Muscle layer of colon (tissue), 2 donors: ENCODE measurements at regions not wholly inside any gene's neighbourhood (a gene's known extent, or its start where the extent isn't known, plus 50 kb on each side); places are given as distances from the start of the nearest gene placed in this dataset.

Experiments
- H3K27ac ChIP-seq: one replicate; pipeline ENCODE4 v1.7.0; 2013; ENCODE audit warnings: low read depth, mild to moderate bottlenecking, low read length, moderate library complexity
- H3K27me3 ChIP-seq, 2 donors: one replicate each; pipeline ENCODE4 v1.7.0; 2013; ENCODE audit warnings: low read length in 2 of 2, mild to moderate bottlenecking in 2 of 2; ENCODE audit not compliant: insufficient read depth in 2 of 2, control insufficient read depth in 1 of 2
- H3K36me3 ChIP-seq: one replicate; pipeline ENCODE4 v1.7.0; 2013; ENCODE audit warnings: mild to moderate bottlenecking, low read length; ENCODE audit not compliant: insufficient read depth
- H3K4me1 ChIP-seq: one replicate; pipeline ENCODE4 v1.7.0; 2013; ENCODE audit warnings: mild to moderate bottlenecking, low read length; ENCODE audit not compliant: insufficient read depth
- H3K4me3 ChIP-seq, 2 donors: one replicate each; pipeline ENCODE4 v1.7.0; 2013; ENCODE audit warnings: low read length in 2 of 2, low read depth in 1 of 2, mild to moderate bottlenecking in 1 of 2, moderate library complexity in 1 of 2
- H3K9ac ChIP-seq: one replicate; pipeline ENCODE4 v1.7.0; 2013; ENCODE audit warnings: low read length
- H3K9me3 ChIP-seq: one replicate; pipeline ENCODE4 v1.7.0; 2013; ENCODE audit warnings: mild to moderate bottlenecking, low read length
- donor health status: abdominal sarcoma.
- donor health status: Adenocarcinoma of cecum.

GRCh38 chr5:165914456-165914855 is 2377.0 kb upstream of the WWC1 start:
- H3K9me3 ChIP-seq = no peaks in the 10 kb centered on the region
- H3K4me1 ChIP-seq = no peaks in the 10 kb centered on the region
- no peak overlapping the region for H3K4me3 ChIP-seq
- no peaks in the 10 kb centered on the region for H3K36me3 ChIP-seq
- no peaks in the 10 kb centered on the region for H3K27me3 ChIP-seq
- H3K9ac ChIP-seq = no peak overlapping the region
- H3K27ac ChIP-seq = no peak overlapping the region

- no peak overlapping the region for H3K27ac ChIP-seq
- no peaks in the 10 kb centered on the region for H3K27me3 ChIP-seq
- H3K9ac ChIP-seq = no peak overlapping the region
- H3K36me3 ChIP-seq = no peaks in the 10 kb centered on the region
- no peak overlapping the region for H3K4me3 ChIP-seq
- no peaks in the 10 kb centered on the region for H3K4me1 ChIP-seq
- H3K9me3 ChIP-seq = no peaks in the 10 kb centered on the region
These were observed 2372.2 kb upstream of the WWC1 start for GRCh38 chr5:165919196-165919595.

- H3K9ac ChIP-seq = no peak overlapping the region
- H3K27ac ChIP-seq = no peak overlapping the region
- H3K4me3 ChIP-seq = no peak overlapping the region
- no peaks in the 10 kb centered on the region for H3K9me3 ChIP-seq
- no peaks in the 10 kb centered on the region for H3K36me3 ChIP-seq
- H3K4me1 ChIP-seq = no peaks in the 10 kb centered on the region
- no peaks in the 10 kb centered on the region for H3K27me3 ChIP-seq
These were observed 2370.8 kb upstream of the WWC1 start for GRCh38 chr5:165920655-165921054.

- Histone ChIP-seq H3K36me3 (no peaks in the 10 kb centered on the region), H3K27me3 (no peaks in the 10 kb centered on the region), H3K27ac (no peak overlapping the region), H3K4me3 (no peak overlapping the region), H3K9me3 (no peaks in the 10 kb centered on the region), H3K9ac (no peak overlapping the region), H3K4me1 (no peaks in the 10 kb centered on the region)
These were observed 2362.5 kb upstream of the WWC1 start for GRCh38 chr5:165928971-165929370.

GRCh38 chr5:165940541-165940940 is 2350.9 kb upstream of the WWC1 start:
- Histone ChIP-seq H3K9me3 (no peaks in the 10 kb centered on the region), H3K27me3 (no peaks in the 10 kb centered on the region), H3K9ac (no peak overlapping the region), H3K4me1 (no peaks in the 10 kb centered on the region), H3K27ac (no peak overlapping the region), H3K36me3 (no peaks in the 10 kb centered on the region), H3K4me3 (no peak overlapping the region)

GRCh38 chr5:165956854-165957253 is 2334.6 kb upstream of the WWC1 start:
- Histone ChIP-seq H3K9ac (no peak overlapping the region), H3K27ac (no peak overlapping the region), H3K4me3 (no peak overlapping the region), H3K27me3 (no peaks in the 10 kb centered on the region), H3K4me1 (no peaks in the 10 kb centered on the region), H3K36me3 (no peaks in the 10 kb centered on the region), H3K9me3 (no peaks in the 10 kb centered on the region)

- no peak overlapping the region for H3K9ac ChIP-seq
- no peaks in the 10 kb centered on the region for H3K9me3 ChIP-seq
- no peaks in the 10 kb centered on the region for H3K36me3 ChIP-seq
- H3K4me3 ChIP-seq = no peak overlapping the region
- no peaks in the 10 kb centered on the region for H3K4me1 ChIP-seq
- no peak overlapping the region for H3K27ac ChIP-seq
- H3K27me3 ChIP-seq = no peaks in the 10 kb centered on the region
These were observed 2309.8 kb upstream of the WWC1 start for GRCh38 chr5:165981671-165982070.

GRCh38 chr5:165996201-165996875 is 2295.1 kb upstream of the WWC1 start:
- H3K4me3 ChIP-seq = no peak overlapping the region

GRCh38 chr5:165999693-166000320 is 2291.6 kb upstream of the WWC1 start:
- no peak overlapping the region for H3K27ac ChIP-seq
- no peaks in the 10 kb centered on the region for H3K9me3 ChIP-seq
- H3K36me3 ChIP-seq = no peaks in the 10 kb centered on the region
- no peaks in the 10 kb centered on the region for H3K27me3 ChIP-seq
- H3K9ac ChIP-seq = no peak overlapping the region
- H3K4me1 ChIP-seq = peaks cover 8% of the 10 kb centered on the region
- H3K4me3 ChIP-seq = no peak overlapping the region

More at GRCh38 chr5:165996201-165996875, 2295.1 kb upstream of the WWC1 start:
- Histone ChIP-seq H3K4me1 (no peaks in the 10 kb centered on the region), H3K27ac (no peak overlapping the region), H3K9me3 (no peaks in the 10 kb centered on the region), H3K27me3 (no peaks in the 10 kb centered on the region), H3K36me3 (no peaks in the 10 kb centered on the region), H3K9ac (no peak overlapping the region)

GRCh38 chr5:166004006-166004405 is 2287.4 kb upstream of the WWC1 start:
- H3K36me3 ChIP-seq = no peaks in the 10 kb centered on the region
- no peak overlapping the region for H3K4me3 ChIP-seq
- H3K4me1 ChIP-seq = peaks cover 8% of the 10 kb centered on the region
- H3K27ac ChIP-seq = no peak overlapping the region
- no peaks in the 10 kb centered on the region for H3K27me3 ChIP-seq
- H3K9me3 ChIP-seq = no peaks in the 10 kb centered on the region
- no peak overlapping the region for H3K9ac ChIP-seq

GRCh38 chr5:166013415-166013814 is 2278.0 kb upstream of the WWC1 start:
- Histone ChIP-seq H3K27me3 (no peaks in the 10 kb centered on the region), H3K9me3 (no peaks in the 10 kb centered on the region), H3K4me3 (no peak overlapping the region), H3K4me1 (no peaks in the 10 kb centered on the region), H3K9ac (no peak overlapping the region), H3K27ac (no peak overlapping the region), H3K36me3 (no peaks in the 10 kb centered on the region)

GRCh38 chr5:166014256-166014655 is 2277.2 kb upstream of the WWC1 start:
- H3K36me3 ChIP-seq = no peaks in the 10 kb centered on the region
- H3K27ac ChIP-seq = no peak overlapping the region
- no peaks in the 10 kb centered on the region for H3K4me1 ChIP-seq
- H3K9ac ChIP-seq = no peak overlapping the region
- no peaks in the 10 kb centered on the region for H3K27me3 ChIP-seq
- no peak overlapping the region for H3K4me3 ChIP-seq
- H3K9me3 ChIP-seq = no peaks in the 10 kb centered on the region
